ENCODE measurements at regions not wholly inside any gene's neighbourhood (a gene's known extent, or its start where the extent isn't known, plus 50 kb on each side); places are given as distances from the start of the nearest gene placed in this dataset.
"Not testable (repeated sequence)": the region's sequence is repeated elsewhere in the genome, so short reads cannot be mapped to it uniquely, and the experiment has no call there.

- no peak for DNase-seq
Measured at GRCh38 chr15:38745126-38745525, 180.5 kb upstream of the RASGRP1 start.

GRCh38 chr15:38745626-38746025 lies 181.0 kb upstream of the RASGRP1 start:
- DNase-seq, result no peak

- no peak for DNase-seq
Measured at GRCh38 chr15:38746211-38746610, 181.6 kb upstream of the RASGRP1 start.

GRCh38 chr15:38748710-38749109 lies 184.1 kb upstream of the RASGRP1 start:
- no peak for DNase-seq

GRCh38 chr15:38750786-38751185 lies 186.2 kb upstream of the RASGRP1 start:
- DNase-seq, result no peak

GRCh38 chr15:38755718-38756117 lies 191.1 kb upstream of the RASGRP1 start:
- no peak for DNase-seq

- no peak for DNase-seq
Measured at GRCh38 chr15:38756441-38756840, 191.8 kb upstream of the RASGRP1 start.

- DNase-seq, result no peak
Measured at GRCh38 chr15:38758043-38758442, 193.4 kb upstream of the RASGRP1 start.

- no peak for DNase-seq
Measured at GRCh38 chr15:38761681-38762080, 197.1 kb upstream of the RASGRP1 start.

- DNase-seq, result no peak
Measured at GRCh38 chr15:38768970-38769369, 204.4 kb upstream of the RASGRP1 start.

- DNase-seq, result no peak
Measured at GRCh38 chr15:38769492-38769891, 204.9 kb upstream of the RASGRP1 start.

GRCh38 chr15:38774076-38774475 lies 209.5 kb upstream of the RASGRP1 start:
- DNase-seq, result not testable (repeated sequence)

- DNase-seq, result no peak
Measured at GRCh38 chr15:38781196-38781595, 216.6 kb upstream of the RASGRP1 start.

GRCh38 chr15:38782156-38782555 lies 217.5 kb upstream of the RASGRP1 start:
- no peak for DNase-seq

- no peak for DNase-seq
Measured at GRCh38 chr15:38788918-38789317, 224.3 kb upstream of the RASGRP1 start.

GRCh38 chr15:38789566-38789965 lies 225.0 kb upstream of the RASGRP1 start:
- no peak for DNase-seq

- no peak for DNase-seq
Measured at GRCh38 chr15:38793206-38793810, 228.7 kb upstream of the RASGRP1 start.

GRCh38 chr15:38795471-38796245 lies 231.0 kb upstream of the RASGRP1 start:
- DNase-seq, result no peak

GRCh38 chr15:38796589-38796988 lies 232.0 kb upstream of the RASGRP1 start:
- no peak for DNase-seq

GRCh38 chr15:38797506-38797905 lies 232.9 kb upstream of the RASGRP1 start:
- DNase-seq, result not testable (repeated sequence)

GRCh38 chr15:38799202-38799601 lies 234.6 kb upstream of the RASGRP1 start:
- not testable (repeated sequence) for DNase-seq

GRCh38 chr15:38809621-38810020 lies 245.0 kb upstream of the RASGRP1 start:
- no peak for DNase-seq

GRCh38 chr15:38810686-38811085 lies 246.1 kb upstream of the RASGRP1 start:
- no peak for DNase-seq

GRCh38 chr15:38814254-38814653 lies 249.6 kb upstream of the RASGRP1 start:
- not testable (repeated sequence) for DNase-seq
